Activated CD4-positive, alpha-beta T cell treated with anti-CD3 and anti-CD28 coated beads, Interleukin-2, amount 50 U/mL, for 24 hours (primary cell): ENCODE measurements at regions not wholly inside any gene's neighbourhood (a gene's known extent, or its start where the extent isn't known, plus 50 kb on each side); places are given as distances from the start of the nearest gene placed in this dataset.

Experiments used
- DNase-seq, 2 donors: peaks; one replicate each; pipeline ENCODE4 v3.0.0-alpha.2; 2020; ENCODE audit warnings: low read depth in 1 of 2, low spot score in 1 of 2

DNA sequence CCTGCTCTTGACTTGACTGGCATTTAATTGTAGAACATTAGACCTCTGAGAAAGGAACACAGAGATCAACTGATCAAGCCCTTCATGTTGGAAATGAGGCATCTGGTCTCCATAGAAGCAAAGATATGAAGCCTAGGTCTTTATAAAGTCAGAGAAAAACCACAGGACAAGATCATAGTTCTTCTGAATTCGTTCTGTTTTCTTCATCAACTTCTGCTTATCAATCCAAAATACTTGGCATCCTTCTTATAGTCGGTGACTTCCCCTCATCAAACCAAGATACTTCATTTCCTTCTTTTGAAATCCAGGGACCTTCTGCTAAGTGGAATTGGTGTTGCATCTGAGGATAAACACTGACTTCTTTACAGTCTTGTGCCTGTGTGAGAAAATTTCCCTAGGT is 77.1 kb upstream of the PRKCQ start:
- DNase-seq: no peak

DNA sequence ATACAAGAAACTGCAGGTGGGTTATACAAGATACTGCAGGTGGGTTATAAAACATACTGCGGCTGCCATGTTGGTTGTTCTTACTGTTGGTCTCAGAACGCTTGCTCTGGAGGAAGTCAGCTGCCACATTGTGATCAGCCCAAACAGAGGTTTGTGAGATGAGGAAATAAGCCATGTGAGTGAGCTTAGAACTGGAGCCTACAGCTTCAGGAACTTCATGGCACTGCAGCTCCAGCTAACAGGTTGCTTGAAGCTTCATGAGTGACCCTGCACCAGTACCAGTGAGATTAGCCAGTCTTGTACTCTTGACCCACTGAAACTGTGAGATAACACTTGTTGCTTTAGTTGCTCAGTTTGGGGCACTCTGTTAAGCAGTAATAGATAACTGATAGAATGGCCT is 74.5 kb upstream of the PRKCQ start:
- no peak for DNase-seq

DNA sequence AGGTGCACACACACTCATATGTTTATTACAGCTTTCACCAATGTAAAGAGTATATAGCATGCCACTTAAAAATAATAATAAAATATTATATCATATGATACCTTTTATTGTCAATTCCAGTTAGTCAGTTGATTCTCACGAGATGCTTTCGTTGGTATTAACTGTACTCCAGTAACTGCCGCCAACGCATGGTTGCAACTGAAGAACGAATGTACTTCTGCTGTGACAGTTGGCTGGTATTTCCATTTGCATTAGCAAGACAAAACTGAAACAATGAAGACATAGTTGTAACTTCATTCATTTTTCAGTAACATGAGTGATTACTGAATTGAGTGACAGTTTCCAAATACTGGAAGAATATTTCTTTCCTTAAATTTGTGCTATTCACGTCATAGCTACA is 70.5 kb upstream of the PRKCQ start:
- DNase-seq: no peak

DNA sequence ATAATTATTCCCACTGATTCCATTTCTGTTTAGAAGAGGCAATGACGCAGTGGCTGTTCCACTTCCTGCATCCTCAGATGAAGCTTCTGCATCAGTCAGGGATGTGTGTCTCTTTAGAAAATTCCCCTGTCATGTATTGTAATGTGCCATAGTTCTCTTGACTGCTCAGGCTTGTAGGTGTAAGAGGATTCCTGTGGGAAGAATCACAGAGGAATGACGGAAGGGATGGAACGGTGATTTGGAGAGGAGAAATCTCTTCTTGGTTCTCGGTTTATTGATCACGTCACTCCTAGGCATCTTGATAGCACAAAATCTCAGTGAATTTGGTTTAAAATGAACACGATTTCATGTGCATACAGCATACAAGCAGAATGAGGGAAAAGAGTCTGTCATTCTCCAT is 69.8 kb upstream of the PRKCQ start:
- no peak for DNase-seq

DNA sequence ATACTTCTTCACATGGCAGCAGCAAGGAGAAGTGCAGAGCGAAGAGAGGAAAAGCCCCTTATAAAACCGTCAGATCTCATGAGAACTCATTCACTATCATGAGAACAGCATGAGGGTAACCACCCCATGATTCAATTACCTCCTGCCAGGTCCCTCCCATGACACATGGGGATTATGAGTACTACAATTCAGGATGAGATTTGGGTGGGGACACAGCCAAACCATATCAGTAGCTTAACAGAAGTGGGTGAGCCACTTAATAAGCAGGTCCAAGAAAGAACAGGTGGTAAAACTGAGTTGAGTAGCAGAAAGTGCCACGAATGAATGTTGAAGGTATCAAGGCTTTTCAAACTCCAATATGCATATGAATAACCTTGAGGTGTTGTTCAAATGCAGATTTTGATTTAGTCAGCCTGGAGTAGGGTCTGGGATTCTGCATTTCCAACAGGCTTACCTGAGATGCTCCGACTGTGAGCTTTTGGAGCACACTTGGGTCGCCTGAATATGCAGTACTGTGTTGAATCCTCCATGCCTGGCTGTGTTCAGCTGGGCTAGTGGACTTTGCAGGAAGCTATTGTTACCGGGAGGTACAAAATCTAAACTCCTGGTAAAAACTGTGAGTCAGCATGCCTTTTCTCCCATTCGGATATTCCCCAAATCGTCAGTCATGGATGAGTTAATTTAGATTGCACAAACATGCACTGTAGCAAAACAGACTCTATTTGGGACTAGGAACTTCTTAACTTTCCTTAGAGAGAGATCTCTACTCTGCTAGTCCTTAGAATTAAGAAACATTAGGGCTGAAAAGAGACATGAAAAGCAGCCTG is 69.0 kb upstream of the PRKCQ start:
- no peak for DNase-seq

DNA sequence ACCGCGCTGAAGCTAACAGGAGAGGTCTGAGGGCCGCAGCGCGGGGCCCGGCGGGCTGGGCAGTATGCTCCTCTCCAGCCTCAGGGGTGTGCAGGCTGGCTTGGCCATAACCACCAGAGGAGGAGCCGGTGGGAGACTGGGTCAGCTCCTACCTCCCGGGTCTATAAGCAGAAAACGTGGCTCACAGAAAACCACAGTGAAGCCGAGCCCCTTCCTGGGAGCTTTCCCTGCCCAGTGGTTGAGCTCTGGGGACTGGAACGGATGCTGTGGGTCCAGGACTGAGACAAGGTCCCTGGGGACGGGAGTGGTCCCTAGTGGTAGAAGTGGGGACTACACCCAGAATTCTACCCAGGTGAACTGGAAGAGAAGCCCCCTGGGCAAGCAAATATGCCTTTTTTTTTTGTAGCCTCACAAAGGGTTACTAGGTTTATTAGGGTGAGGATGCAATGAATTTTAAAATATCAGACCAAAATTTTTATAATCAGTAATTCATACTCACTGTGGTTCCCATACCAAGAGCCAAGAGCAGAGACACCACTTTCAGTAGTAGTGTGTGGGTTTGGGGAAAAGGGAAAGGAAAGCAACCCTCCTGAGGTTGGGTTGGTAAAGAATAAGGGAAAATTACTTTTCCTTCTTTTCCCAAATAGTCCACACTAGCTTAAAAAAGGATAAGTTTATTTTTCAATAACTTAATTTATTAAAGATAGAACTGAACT is 67.9 kb upstream of the PRKCQ start:
- DNase-seq: peak; percentile 33 to 66

DNA sequence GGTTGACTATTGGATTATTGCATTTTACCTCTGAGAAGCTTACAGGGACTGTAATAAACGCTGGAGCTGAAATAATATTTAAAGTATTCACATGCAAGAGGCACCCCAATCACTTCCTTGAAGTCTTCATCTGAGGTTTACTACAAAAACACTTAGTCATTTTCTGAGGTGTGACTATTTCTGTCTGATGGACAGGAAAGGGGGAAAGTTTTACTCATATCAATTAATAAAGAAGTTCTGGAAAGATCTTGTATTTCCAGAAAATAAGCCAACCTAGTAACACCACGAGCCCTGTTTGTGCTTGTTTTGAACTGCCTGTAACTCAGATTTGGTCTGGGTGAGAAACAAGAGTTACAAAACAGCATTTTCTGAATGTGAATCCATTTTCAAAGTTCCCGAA is 63.9 kb upstream of the PRKCQ start:
- peak in 1 of 2 donors; percentile 21 for DNase-seq

DNA sequence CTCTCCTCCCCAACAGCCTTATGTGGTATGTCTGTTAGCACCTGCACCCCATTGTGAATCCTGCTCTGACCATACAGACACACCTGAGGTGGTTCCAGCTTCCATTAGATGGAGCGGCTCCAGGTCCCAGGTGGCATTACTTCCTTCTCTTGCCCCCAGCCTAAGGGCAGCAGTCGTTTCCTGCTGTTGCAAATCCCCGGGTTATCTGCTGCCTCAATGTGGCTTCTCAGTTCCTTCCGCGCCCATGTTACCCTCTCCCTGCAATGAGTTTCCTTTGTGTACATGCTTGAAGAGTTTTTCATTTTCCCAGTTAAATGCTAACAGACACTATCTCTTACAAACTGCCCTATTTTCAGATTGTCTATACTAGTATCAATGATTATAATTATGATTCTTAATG is 62.8 kb upstream of the PRKCQ start:
- no peak for DNase-seq

DNA sequence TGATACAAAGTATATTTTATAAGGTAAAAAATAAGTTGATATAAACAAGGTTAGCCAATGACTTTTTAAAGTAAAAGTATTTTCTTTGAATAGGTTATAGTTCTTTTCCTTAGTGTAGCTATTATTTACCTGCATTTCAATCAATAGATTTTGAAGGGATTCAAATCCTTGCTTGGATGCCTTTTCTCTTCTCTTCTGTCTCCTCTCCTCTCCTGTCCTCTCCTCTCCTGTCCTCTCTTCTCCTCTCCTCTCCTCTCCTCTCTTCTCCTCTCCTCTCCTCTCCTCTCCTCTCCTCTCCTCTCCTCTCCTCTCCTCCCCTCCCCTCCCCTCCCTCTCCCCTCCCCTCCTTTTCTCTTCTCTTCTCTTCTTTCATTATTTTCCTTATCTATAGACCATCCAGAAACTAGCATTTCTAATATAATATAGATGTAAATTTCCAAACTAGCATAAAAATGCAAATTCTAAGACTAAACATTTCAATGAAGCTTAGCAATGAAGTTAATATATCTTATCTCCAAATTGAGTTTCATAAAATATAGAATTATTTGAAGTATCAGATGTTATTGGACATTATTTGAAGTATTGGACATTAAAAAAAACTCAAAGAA is 60.5 kb upstream of the PRKCQ start:
- no peak for DNase-seq

DNA sequence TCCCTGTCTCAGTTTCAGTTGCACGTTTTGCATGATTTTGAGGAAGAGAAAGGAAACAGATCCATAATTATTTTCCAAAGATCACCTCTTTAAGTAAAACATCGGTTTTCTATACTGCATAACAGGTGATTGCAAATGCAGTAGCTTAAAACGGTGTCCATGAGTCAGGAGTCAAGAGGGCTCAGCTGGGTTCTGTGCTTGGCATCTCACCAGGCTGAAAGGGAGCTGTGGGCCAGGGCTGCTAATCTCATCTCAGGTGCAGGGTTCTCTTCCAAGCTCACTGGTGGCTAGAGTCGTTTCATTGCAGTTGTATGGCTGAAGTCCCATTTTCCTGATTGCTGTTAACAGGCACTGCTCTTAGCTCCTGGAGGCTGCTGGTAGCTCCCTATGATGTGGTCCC is 57.0 kb upstream of the PRKCQ start:
- no peak for DNase-seq

DNA sequence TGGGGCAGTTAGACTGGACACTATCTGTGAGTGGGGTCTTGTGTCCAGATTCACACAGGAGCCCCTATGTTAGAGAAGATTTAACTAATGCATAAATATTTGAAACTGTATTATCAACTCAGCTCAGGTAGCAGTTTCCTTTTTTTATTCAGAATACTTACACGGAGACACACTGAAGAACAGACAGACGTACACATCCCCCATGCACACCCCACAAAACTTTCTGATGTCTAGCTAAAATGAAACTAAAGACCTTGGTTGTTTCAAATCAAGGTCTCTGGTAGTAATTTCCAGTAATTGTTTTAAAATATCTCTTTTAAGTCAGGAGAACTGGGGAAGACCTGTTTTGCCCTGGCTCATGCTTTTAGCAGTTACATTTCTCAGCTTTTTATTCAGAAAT is 55.7 kb upstream of the PRKCQ start:
- no peak for DNase-seq
